Kidney tubule cell (primary cell): ENCODE measurements at regions not wholly inside any gene's neighbourhood (a gene's known extent, or its start where the extent isn't known, plus 50 kb on each side); places are given as distances from the start of the nearest gene placed in this dataset.
A peak's percentile ranks its signal among the peaks of the same experiment; 100 is the strongest.

Experiments
- DNase-seq: peaks from one replicate; pipeline ENCODE4 v3.0.0-alpha.2; 2018; ENCODE audit warnings: low spot score

DNA sequence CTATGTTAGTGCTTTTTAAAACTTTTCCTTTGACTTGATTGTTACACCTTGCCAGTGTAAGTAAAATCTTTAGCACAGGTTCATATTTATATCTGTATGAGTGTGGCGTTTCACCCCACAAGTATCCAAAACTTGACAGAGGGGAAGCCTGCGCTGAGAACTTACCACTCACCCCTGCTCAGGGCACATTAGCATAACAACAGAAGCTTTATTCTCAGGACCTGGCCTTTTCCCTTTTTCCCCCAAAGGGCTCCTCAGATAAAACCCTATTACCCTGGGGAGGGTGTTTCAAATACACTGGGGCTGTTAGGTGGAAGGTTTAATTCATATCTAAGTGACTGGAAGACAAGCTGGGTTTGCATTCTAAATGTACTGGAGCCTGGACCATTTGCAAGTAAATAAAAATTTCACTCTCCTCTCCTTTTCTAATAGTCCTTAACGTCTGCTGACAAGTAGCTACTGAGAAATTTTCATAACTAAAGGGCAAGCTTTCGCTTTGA, 276.6 kb downstream of the RNF152 start:
- no peak for DNase-seq

GRCh38 chr18:61612517-61612916, 279.3 kb downstream of the CDH20 start:
- DNase-seq = peak; percentile 16

GRCh38 chr18:61609131-61609530, 275.9 kb downstream of the CDH20 start:
- DNase-seq = no peak

GRCh38 chr18:61608316-61608715, 275.1 kb downstream of the CDH20 start:
- peak; percentile 23 for DNase-seq

- no peak for DNase-seq
Observed at GRCh38 chr18:61607867-61608266, 274.6 kb downstream of the CDH20 start.

GRCh38 chr18:61606759-61607158, 273.5 kb downstream of the CDH20 start:
- DNase-seq = peak; percentile 98

GRCh38 chr18:61606068-61606660, 272.9 kb downstream of the CDH20 start:
- peak; percentile 55 for DNase-seq

GRCh38 chr18:61605376-61606067, 272.3 kb downstream of the CDH20 start:
- DNase-seq = no peak
